Keratinocyte (primary cell): ENCODE measurements at regions not wholly inside any gene's neighbourhood (a gene's known extent, or its start where the extent isn't known, plus 50 kb on each side); places are given as distances from the start of the nearest gene placed in this dataset.
A peak's percentile ranks its signal among the peaks of the same experiment; 100 is the strongest.

ENCODE experiments used
- EZH2 ChIP-seq: IDR thresholded peaks from one replicate; pipeline ENCODE4 v1.6.1; 2012; ENCODE audit warnings: inconsistent platforms, mild to moderate bottlenecking, low read length, moderate library complexity
- TF ChIP-seq, protein P1 (sequence below), 3 experiments: IDR thresholded peaks in 1 of 3; conservative IDR thresholded peaks in 1 of 3; optimal IDR thresholded peaks in 1 of 3; 2 replicates in 2 of 3; 3 replicates in 1 of 3; pipeline versions ENCODE3 to v1.5.1; 2011; ENCODE audit warnings: low read length in 3 of 3, mild to moderate bottlenecking in 3 of 3, moderate library complexity in 2 of 3, control low read depth in 1 of 3, inconsistent platforms in 1 of 3; ENCODE audit not compliant: insufficient read depth in 2 of 3; ENCODE audit errors: extremely low read depth in 1 of 3

DNA sequence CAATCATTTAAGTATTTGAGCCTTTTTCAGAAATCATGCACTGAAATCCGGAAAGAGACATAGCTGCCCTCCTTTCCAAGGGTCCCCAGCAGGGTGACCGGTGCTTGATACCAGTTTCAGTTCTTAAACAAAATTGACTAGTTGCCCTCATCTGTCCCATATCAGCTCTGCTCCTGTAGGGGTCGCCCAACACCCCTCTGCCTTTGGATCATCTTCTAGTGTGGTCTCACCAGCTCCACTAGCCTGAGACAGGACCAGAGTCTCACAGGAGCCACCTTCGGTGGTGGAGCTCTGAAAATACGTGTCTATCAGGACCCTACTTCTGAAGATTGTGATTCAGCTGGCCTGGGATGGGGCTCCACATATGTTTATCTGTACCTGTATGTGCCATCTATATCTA lies 428.2 kb downstream of the ENC1 start:
- TF ChIP-seq, protein P1, sequence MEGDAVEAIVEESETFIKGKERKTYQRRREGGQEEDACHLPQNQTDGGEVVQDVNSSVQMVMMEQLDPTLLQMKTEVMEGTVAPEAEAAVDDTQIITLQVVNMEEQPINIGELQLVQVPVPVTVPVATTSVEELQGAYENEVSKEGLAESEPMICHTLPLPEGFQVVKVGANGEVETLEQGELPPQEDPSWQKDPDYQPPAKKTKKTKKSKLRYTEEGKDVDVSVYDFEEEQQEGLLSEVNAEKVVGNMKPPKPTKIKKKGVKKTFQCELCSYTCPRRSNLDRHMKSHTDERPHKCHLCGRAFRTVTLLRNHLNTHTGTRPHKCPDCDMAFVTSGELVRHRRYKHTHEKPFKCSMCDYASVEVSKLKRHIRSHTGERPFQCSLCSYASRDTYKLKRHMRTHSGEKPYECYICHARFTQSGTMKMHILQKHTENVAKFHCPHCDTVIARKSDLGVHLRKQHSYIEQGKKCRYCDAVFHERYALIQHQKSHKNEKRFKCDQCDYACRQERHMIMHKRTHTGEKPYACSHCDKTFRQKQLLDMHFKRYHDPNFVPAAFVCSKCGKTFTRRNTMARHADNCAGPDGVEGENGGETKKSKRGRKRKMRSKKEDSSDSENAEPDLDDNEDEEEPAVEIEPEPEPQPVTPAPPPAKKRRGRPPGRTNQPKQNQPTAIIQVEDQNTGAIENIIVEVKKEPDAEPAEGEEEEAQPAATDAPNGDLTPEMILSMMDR (optimal IDR thresholded peaks at IDR 0.05 in 1 of 3, IDR thresholded peaks at IDR 0.05 in 1 of 3, conservative IDR thresholded peaks at IDR 0.05 in 1 of 3; ENCODE audit: extremely low read depth in 1 of 3, insufficient read depth in 2 of 3, low read length in 3 of 3): peak; percentile 47 to 70 (median 58)
- TF ChIP-seq EZH2: no peak
